Transverse colon (tissue), 4 donors: ENCODE measurements at regions not wholly inside any gene's neighbourhood (a gene's known extent, or its start where the extent isn't known, plus 50 kb on each side); places are given as distances from the start of the nearest gene placed in this dataset.

Source experiments
- DNase-seq: peaks from one replicate; pipeline ENCODE4 v3.0.0-alpha.2; 2019
- H3K27ac ChIP-seq, 4 donors: fragments of 200-600 bp; sonication (generic); 2 replicates each; pipeline ENCODE4 v1.5.1; 2016 to 2018; ENCODE audit warnings: inconsistent platforms in 4 of 4
- H3K27me3 ChIP-seq: fragments of 200-600 bp; sonication (generic); 2 replicates; pipeline ENCODE4 v1.5.1; 2017; ENCODE audit warnings: inconsistent platforms
- H3K36me3 ChIP-seq, 4 donors: fragments of 200-600 bp; sonication (generic); 2 replicates each; pipeline ENCODE4 v1.5.1; 2017 to 2019; ENCODE audit warnings: inconsistent platforms in 4 of 4
- H3K4me1 ChIP-seq, 4 donors: fragments of 200-600 bp; sonication (generic); 2 replicates each; pipeline ENCODE4 v1.5.1; 2017 to 2020; ENCODE audit warnings: inconsistent platforms in 4 of 4
- H3K4me3 ChIP-seq, 4 donors: fragments of 200-600 bp; sonication (generic); 1 replicate in 1 of 4; 2 replicates in 3 of 4; pipeline versions ENCODE4 v1.5.1 to v1.6.1; 2017 to 2019; ENCODE audit warnings: inconsistent platforms in 4 of 4
- H3K9me3 ChIP-seq, 2 donors: fragments of 200-600 bp; sonication (generic); 2 replicates each; pipeline ENCODE4 v1.5.1; 2017 to 2019; ENCODE audit warnings: inconsistent platforms in 2 of 2
- EP300 ChIP-seq: sonication (generic); formaldehyde crosslinking; IDR thresholded peaks from one replicate; pipeline ENCODE4 v1.6.1; 2017; ENCODE audit warnings: antibody characterized with exemption, low read depth
- POLR2A ChIP-seq: fragments of 450-650 bp; IDR thresholded peaks from one replicate; pipeline ENCODE4 v1.6.1; 2016; ENCODE audit warnings: antibody characterized with exemption, mild to moderate bottlenecking, moderate library complexity
- POLR2AphosphoS5 ChIP-seq, 3 donors: sonication (generic); formaldehyde crosslinking; IDR thresholded peaks; one replicate each; pipeline ENCODE4 v1.6.1; 2016; ENCODE audit warnings: antibody characterized with exemption in 3 of 3
- WGBS, 2 donors: methylation state at CpG; one replicate each; pipeline ENCODE4 v1.1.5; 2018; ENCODE audit warnings: low coverage in 1 of 2; 5-methylcytosine and 5-hydroxymethylcytosine counted together
- in situ Hi-C, 4 donors: fragments of 200-750 bp; cut with MboI; loops; one replicate each; pipeline versions ENCODE4 v1.15.0 to v1.15.1; 2017; ENCODE audit warnings: low sequenced_read_pairs in 3 of 4, low pct_ligation_motif_present in 1 of 4, low pct_unique_long_range_greater_than_20kb in 1 of 4
- intact Hi-C: fragments of 100-400 bp; cut with DNase I; formaldehyde crosslinking; loops from one replicate; pipeline ENCODE4 v1.15.1; 2023; ENCODE audit warnings: low total_unique reads
- TF ChIP-seq, protein P1 (sequence below), 5 experiments: fragments of 200-600 bp in 3 of 5; fragments of 450-650 bp in 2 of 5; sonication (generic) in 3 of 5; IDR thresholded peaks; 1 replicate in 2 of 5; 2 replicates in 3 of 5; pipeline ENCODE4 v1.5.1; 2016 to 2017; ENCODE audit warnings: antibody characterized with exemption in 5 of 5, inconsistent platforms in 3 of 5, mild to moderate bottlenecking in 2 of 5, moderate library complexity in 1 of 5

DNA sequence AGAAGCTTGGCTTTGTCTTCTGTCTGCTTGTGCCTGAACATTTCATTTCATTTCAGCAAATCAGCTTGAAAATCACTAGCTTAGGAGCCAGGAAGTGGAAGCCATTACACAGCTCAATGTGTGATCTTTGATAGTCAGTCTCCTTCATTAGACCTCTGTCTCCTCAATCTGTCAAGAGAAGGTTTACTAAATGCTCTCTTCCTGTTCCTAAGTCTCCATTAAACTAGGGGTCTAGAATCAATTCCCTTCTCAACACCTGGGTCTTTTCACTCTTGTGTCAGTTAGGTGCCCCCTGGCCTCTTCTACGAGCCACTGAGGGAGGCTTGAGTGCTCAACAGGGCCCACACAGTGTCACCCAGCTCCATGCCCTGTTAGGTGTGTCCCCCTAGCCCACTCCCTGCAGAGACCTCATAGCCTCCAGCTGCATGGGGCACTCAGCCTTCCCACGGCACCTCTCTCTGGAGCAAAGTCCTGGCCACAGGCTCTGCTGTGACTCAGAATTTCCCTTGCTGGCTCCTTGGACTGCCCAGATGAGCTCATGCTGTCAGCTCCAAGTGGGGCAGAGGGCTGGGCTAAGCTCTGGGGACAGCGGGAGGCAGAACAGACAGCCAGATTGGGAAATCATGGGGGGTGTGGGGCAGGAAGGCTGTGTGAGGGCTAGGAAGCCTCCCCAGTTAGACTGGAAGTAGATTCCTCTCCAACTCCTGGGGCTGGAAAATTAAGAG lies 115.7 kb upstream of the IPO9 start:
- Histone ChIP-seq H3K36me3 (no peaks in the 10 kb centered on the region), H3K4me3 (no peak overlapping the region), H3K9me3 (no peaks in the 10 kb centered on the region), H3K27ac (peak overlapping the region; percentile 89 to 90 (median 90)), H3K27me3 (no peaks in the 10 kb centered on the region), H3K4me1 (peaks cover 45 to 65% (median 48%) of the 10 kb centered on the region in 4 donors)
- in situ Hi-C loops = loop anchor here in 2 of 4 donors (5.0 to 10.0 kb wide), 2 partner anchors 72 to 74 kb away; no protein-coding TSS in a partner anchor
- intact Hi-C loops = loop anchor here (5.0 kb wide), 1 partner anchor 1559 kb away; no protein-coding TSS in a partner anchor
- peak; percentile 88 for DNase-seq
- 43 to 47% methylated on average over 1 to 2 of the region's 3 CpGs for WGBS, 2 donors
- peak; percentile 86 for TF ChIP-seq EP300
- TF ChIP-seq, protein P1, sequence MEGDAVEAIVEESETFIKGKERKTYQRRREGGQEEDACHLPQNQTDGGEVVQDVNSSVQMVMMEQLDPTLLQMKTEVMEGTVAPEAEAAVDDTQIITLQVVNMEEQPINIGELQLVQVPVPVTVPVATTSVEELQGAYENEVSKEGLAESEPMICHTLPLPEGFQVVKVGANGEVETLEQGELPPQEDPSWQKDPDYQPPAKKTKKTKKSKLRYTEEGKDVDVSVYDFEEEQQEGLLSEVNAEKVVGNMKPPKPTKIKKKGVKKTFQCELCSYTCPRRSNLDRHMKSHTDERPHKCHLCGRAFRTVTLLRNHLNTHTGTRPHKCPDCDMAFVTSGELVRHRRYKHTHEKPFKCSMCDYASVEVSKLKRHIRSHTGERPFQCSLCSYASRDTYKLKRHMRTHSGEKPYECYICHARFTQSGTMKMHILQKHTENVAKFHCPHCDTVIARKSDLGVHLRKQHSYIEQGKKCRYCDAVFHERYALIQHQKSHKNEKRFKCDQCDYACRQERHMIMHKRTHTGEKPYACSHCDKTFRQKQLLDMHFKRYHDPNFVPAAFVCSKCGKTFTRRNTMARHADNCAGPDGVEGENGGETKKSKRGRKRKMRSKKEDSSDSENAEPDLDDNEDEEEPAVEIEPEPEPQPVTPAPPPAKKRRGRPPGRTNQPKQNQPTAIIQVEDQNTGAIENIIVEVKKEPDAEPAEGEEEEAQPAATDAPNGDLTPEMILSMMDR (IDR thresholded peaks at IDR 0.05) = no peak
- peak; percentile 22 for TF ChIP-seq POLR2A
- peak; percentile 92 to 96 (median 94) for TF ChIP-seq POLR2AphosphoS5 (IDR thresholded peaks at IDR 0.05)

DNA sequence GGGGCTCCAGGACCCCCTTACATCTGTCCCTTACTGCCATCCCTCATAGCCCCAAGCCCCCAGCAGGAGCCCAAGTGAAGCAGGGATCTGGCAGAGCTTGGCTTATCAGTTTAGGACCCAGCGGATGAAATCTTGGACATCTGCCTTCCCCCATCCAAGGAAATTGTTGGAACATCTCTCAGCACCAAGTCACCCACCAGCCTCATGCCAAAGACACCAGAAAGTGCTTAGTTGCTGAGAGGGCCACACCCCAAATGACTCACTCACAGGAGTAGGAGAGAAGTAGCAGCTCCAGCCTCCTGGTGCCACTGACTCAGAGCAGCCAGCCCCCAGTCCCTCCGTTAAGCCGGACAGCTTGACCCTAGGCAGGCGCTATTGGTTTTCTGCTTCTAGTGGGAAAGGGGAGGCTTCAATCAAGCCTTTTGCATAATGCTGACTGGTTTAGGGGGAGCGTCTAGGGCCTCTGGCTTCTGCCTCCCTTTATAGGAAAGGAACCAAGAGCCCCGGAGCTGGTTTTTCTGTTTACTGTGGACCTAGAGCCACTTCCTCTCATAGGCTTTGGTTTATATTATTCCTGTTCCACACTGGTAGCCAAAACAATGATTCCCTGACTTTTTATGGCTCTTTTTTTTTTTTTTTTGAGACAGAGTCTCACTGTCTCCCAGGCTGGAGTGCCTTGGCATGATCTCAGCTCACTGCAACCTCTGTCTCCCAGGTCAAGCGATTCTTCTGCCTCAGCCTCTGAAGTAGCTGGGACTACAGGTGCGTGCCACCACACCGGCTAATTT lies 114.2 kb upstream of the IPO9 start:
- H3K4me3 ChIP-seq = no peak overlapping the region
- no peaks in the 10 kb centered on the region for H3K36me3 ChIP-seq
- 36 to 38% methylated on average over 3 to 9 of the region's 9 CpGs for WGBS, 2 donors
- H3K4me1 ChIP-seq = peaks cover 50 to 73% (median 55%) of the 10 kb centered on the region in 4 donors
- TF ChIP-seq EP300 = no peak
- peak; percentile 17 for TF ChIP-seq POLR2A
- TF ChIP-seq POLR2AphosphoS5 (IDR thresholded peaks at IDR 0.05) = peak; percentile 64 to 74 (median 65)
- TF ChIP-seq, protein P1 (IDR thresholded peaks at IDR 0.05) = no peak
- in situ Hi-C loops = loop anchor here in 2 of 4 donors (5.0 to 10.0 kb wide), 2 partner anchors 70 to 73 kb away; no protein-coding TSS in a partner anchor
- peak overlapping the region; percentile 89 to 90 (median 90) for H3K27ac ChIP-seq
- H3K27me3 ChIP-seq = no peaks in the 10 kb centered on the region
- DNase-seq = peak; percentile 74
- intact Hi-C loops = loop anchor here (5.0 kb wide), 1 partner anchor 1558 kb away; no protein-coding TSS in a partner anchor
- no peaks in the 10 kb centered on the region for H3K9me3 ChIP-seq

DNA sequence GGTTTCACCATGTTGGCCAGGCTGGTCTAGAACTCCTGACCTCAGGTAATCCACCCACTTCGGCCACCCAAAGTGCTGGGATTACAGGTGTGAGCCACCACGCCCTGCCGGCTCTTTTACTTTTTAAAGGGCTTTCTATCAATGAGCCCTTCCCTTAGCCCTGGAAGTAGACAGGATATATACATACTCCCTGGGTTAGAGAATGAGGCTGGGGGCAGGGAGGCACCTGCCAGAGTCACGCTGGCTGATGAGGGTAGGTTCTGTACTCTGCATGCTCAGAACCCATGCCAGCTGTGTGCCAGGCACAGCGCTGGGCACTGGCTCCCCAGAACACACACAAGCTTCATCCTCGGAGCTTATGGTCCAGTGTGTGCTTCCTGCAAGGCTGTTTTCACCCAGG lies 113.6 kb upstream of the IPO9 start:
- H3K4me3 ChIP-seq = no peak overlapping the region
- H3K36me3 ChIP-seq = no peaks in the 10 kb centered on the region
- TF ChIP-seq EP300 = no peak
- TF ChIP-seq, protein P1 (IDR thresholded peaks at IDR 0.05) = no peak
- TF ChIP-seq POLR2AphosphoS5 (IDR thresholded peaks at IDR 0.05) = no peak
- TF ChIP-seq POLR2A = no peak
- intact Hi-C loops (no loop called here), in situ Hi-C loops (loop anchor here in 1 of 4 donors (10.0 kb wide), 1 partner anchor 69 kb away; no protein-coding TSS in a partner anchor)
- 63% methylated on average over 6 of the region's 6 CpGs; no CpG with 5 or more reads in 1 of the 2 donors for WGBS, 2 donors
- no peaks in the 10 kb centered on the region for H3K27me3 ChIP-seq
- H3K4me1 ChIP-seq = peaks cover 55 to 77% (median 61%) of the 10 kb centered on the region in 4 donors
- H3K27ac ChIP-seq = peak overlapping the region; percentile 89 to 90 (median 90)
- H3K9me3 ChIP-seq = no peaks in the 10 kb centered on the region
- DNase-seq = no peak
